PC-9 (cell line): ENCODE measurements at regions not wholly inside any gene's neighbourhood (a gene's known extent, or its start where the extent isn't known, plus 50 kb on each side); places are given as distances from the start of the nearest gene placed in this dataset.

Experiments
- BruUV-seq: library from RNA; stranded (reverse); fragments of 400-500 nt; replicated peaks from 2 replicates; lab custom pipeline; 2021; lab: Mats Ljungman, UMichigan
- CTCF ChIA-PET: fragments of 300-600 bp; sonication (Branson Sonifier 250); formaldehyde crosslinking; loops from one replicate; lab custom pipeline; 2022; ENCODE audit warnings: antibody characterized with exemption; lab: Charles Lee
- POLR2A ChIA-PET: fragments of 300-600 bp; sonication (Branson Sonifier 250); formaldehyde crosslinking; loops from one replicate; lab custom pipeline; 2022; ENCODE audit warnings: antibody characterized with exemption; ENCODE audit not compliant: unreplicated experiment; lab: Charles Lee
- DNase-seq, 2 experiments: peaks; one replicate each; pipeline versions ENCODE4 v3.0.0 to v3.0.0-alpha.2; 2015 to 2022; ENCODE audit warnings: mixed read lengths in 1 of 2
- H2AFZ ChIP-seq: fragments of 200-600 bp; sonication (generic); 2 replicates; pipeline ENCODE4 v1.8.1; 2017; ENCODE audit warnings: antibody characterized with exemption
- H3F3A ChIP-seq: fragments of 200-600 bp; sonication (generic); 2 replicates; pipeline ENCODE4 v1.8.1; 2017; ENCODE audit warnings: antibody characterized with exemption, mild to moderate bottlenecking, low read depth; ENCODE audit not compliant: insufficient read depth
- H3K27ac ChIP-seq: fragments of 200-600 bp; sonication (generic); 2 replicates; pipeline ENCODE4 v1.6.1; 2016; ENCODE audit warnings: mixed run types
- H3K27me3 ChIP-seq: fragments of 200-600 bp; sonication (generic); 2 replicates; pipeline ENCODE4 v1.6.1; 2016; ENCODE audit warnings: low read depth, mixed run types; ENCODE audit not compliant: insufficient read depth
- H3K36me3 ChIP-seq: fragments of 200-600 bp; sonication (generic); 2 replicates; pipeline ENCODE4 v1.6.1; 2016; ENCODE audit warnings: low read depth, mixed run types
- H3K4me1 ChIP-seq: fragments of 200-600 bp; sonication (generic); replicated peaks from 2 replicates; pipeline ENCODE4 v1.6.1; 2016; ENCODE audit warnings: mixed run types; ENCODE audit not compliant: insufficient read depth
- H3K4me2 ChIP-seq: fragments of 200-600 bp; sonication (generic); 2 replicates; pipeline ENCODE4 v1.6.1; 2017; ENCODE audit warnings: mixed run types
- H3K4me3 ChIP-seq: fragments of 200-600 bp; sonication (generic); 2 replicates; pipeline ENCODE4 v1.6.1; 2016; ENCODE audit warnings: mixed run types
- H3K79me2 ChIP-seq: fragments of 200-600 bp; sonication (generic); 2 replicates; pipeline ENCODE4 v1.6.1; 2017; ENCODE audit warnings: low read depth, mixed run types
- H3K9me2 ChIP-seq: fragments of 200-600 bp; sonication (generic); 2 replicates; pipeline ENCODE4 v1.8.1; 2017; ENCODE audit warnings: mild to moderate bottlenecking; ENCODE audit not compliant: insufficient read depth
- H3K9me3 ChIP-seq: fragments of 200-600 bp; sonication (generic); 2 replicates; pipeline ENCODE4 v1.8.1; 2016; ENCODE audit warnings: low read depth; ENCODE audit not compliant: insufficient read depth
- H4K20me1 ChIP-seq: fragments of 200-600 bp; sonication (generic); 2 replicates; pipeline ENCODE4 v1.8.1; 2017; ENCODE audit not compliant: insufficient read depth
- CTCF ChIP-seq: fragments of 200-600 bp; sonication (generic); conservative IDR thresholded peaks from 2 replicates; pipeline ENCODE4 v1.6.1; 2017; ENCODE audit warnings: mixed run types, antibody characterized with exemption, mild to moderate bottlenecking, moderate library complexity
- EZH2 ChIP-seq: fragments of 200-600 bp; sonication (generic); IDR thresholded peaks from 2 replicates; pipeline ENCODE4 v1.8.0; 2017; ENCODE audit warnings: antibody characterized with exemption, low read depth
- intact Hi-C: fragments of 100-400 bp; cut with micrococcal nuclease; formaldehyde crosslinking; loops from one replicate; pipeline ENCODE4 v1.10.0; 2022; ENCODE audit not compliant: unreplicated experiment

GRCh38 chr15:31235311-31236183 lies 91.1 kb upstream of the KLF13 start:
- no peaks in the 10 kb centered on the region for H3F3A ChIP-seq
- intact Hi-C loops, result no loop called here
- peaks cover 17% of the 10 kb centered on the region; the same call in 1 of the 2 replicates for H3K27me3 ChIP-seq
- no peak overlapping the region for H3K4me2 ChIP-seq
- H3K4me1 ChIP-seq, result no peaks in the 10 kb centered on the region
- ChIA-PET CTCF (no interaction called here), POLR2A (no interaction called here)
- no peak overlapping the region for H2AFZ ChIP-seq
- no peaks in the 10 kb centered on the region for H3K36me3 ChIP-seq
- no peak for TF ChIP-seq EZH2
- TF ChIP-seq CTCF, result no peak
- no peak for DNase-seq
- no peak overlapping the region for H3K27ac ChIP-seq
- H4K20me1 ChIP-seq, result no peaks in the 10 kb centered on the region
- H3K4me3 ChIP-seq, result no peak overlapping the region
- no peaks in the 10 kb centered on the region for H3K79me2 ChIP-seq
- H3K9me3 ChIP-seq, result no peaks in the 10 kb centered on the region
- no peaks in the 10 kb centered on the region for H3K9me2 ChIP-seq
- BruUV-seq, result no TSS peak

GRCh38 chr15:31236184-31237042 lies 90.2 kb upstream of the KLF13 start:
- Histone ChIP-seq H3K9me3 (no peaks in the 10 kb centered on the region), H3K27me3 (peaks cover 17% of the 10 kb centered on the region; the same call in 1 of the 2 replicates), H2AFZ (no peak overlapping the region), H3K4me1 (no peaks in the 10 kb centered on the region), H3K79me2 (no peaks in the 10 kb centered on the region), H3K36me3 (no peaks in the 10 kb centered on the region), H3K4me3 (no peak overlapping the region), H3K4me2 (no peak overlapping the region), H3K27ac (no peak overlapping the region), H3F3A (no peaks in the 10 kb centered on the region), H4K20me1 (no peaks in the 10 kb centered on the region), H3K9me2 (no peaks in the 10 kb centered on the region)
- no TSS peak for BruUV-seq
- TF ChIP-seq EZH2, result no peak
- DNase-seq, result no peak
- intact Hi-C loops, result no loop called here
- ChIA-PET CTCF (no interaction called here), POLR2A (no interaction called here)

- no peaks in the 10 kb centered on the region for H3F3A ChIP-seq
- no peaks in the 10 kb centered on the region for H3K9me3 ChIP-seq
- no peak for DNase-seq
- no peaks in the 10 kb centered on the region for H3K79me2 ChIP-seq
- no peak for TF ChIP-seq CTCF
- TF ChIP-seq EZH2, result no peak
- BruUV-seq, result no TSS peak
- H3K27ac ChIP-seq, result no peak overlapping the region
- H3K27me3 ChIP-seq, result peaks cover 17% of the 10 kb centered on the region
- H4K20me1 ChIP-seq, result no peaks in the 10 kb centered on the region
- H3K36me3 ChIP-seq, result no peaks in the 10 kb centered on the region
- ChIA-PET CTCF (no interaction called here), POLR2A (no interaction called here)
- H3K4me3 ChIP-seq, result no peak overlapping the region
- no peaks in the 10 kb centered on the region for H3K9me2 ChIP-seq
- H3K4me1 ChIP-seq, result no peaks in the 10 kb centered on the region
- intact Hi-C loops, result no loop called here
- no peak overlapping the region for H2AFZ ChIP-seq
- H3K4me2 ChIP-seq, result no peak overlapping the region
These were observed 89.7 kb upstream of the KLF13 start for GRCh38 chr15:31237043-31237324.
